ENCODE measurements at regions not wholly inside any gene's neighbourhood (a gene's known extent, or its start where the extent isn't known, plus 50 kb on each side); places are given as distances from the start of the nearest gene placed in this dataset.

GRCh38 chr2:219784178-219784577 is 156.7 kb downstream of the SLC4A3 start:
- no peak overlapping the region for H2AFZ ChIP-seq (ENCODE audit: low read length)
- no peak overlapping the region for H2BK15ac ChIP-seq (ENCODE audit: low read depth, low read length)
- no peak overlapping the region for H3T11ph ChIP-seq (ENCODE audit: low read length)
- no peak for TF ChIP-seq CTCF (conservative IDR thresholded peaks at IDR 0.05)
- H3K27ac Mint-ChIP-seq = no peak overlapping the region
- H3K14ac ChIP-seq (ENCODE audit: insufficient read depth, low read length) = no peak overlapping the region; the same call in 1 of the 2 replicates
- H4K5ac ChIP-seq (ENCODE audit: insufficient read length, low read depth, low read length) = no peak overlapping the region
- H3K56ac ChIP-seq (ENCODE audit: insufficient read length, low read depth, low read length) = no peak overlapping the region
- DNase-seq = no peak
- no peak overlapping the region for H4K91ac ChIP-seq (ENCODE audit: insufficient read length, low read depth, low read length)
- no peaks in the 10 kb centered on the region for H3K27me3 ChIP-seq (ENCODE audit: insufficient read depth, low read length)
- no peaks in the 10 kb centered on the region for H3K79me1 ChIP-seq (ENCODE audit: insufficient read depth, low read depth, low read length, poor library complexity, severe bottlenecking)
- H3K23me2 ChIP-seq (ENCODE audit: insufficient read length, low read depth, low read length, poor library complexity, severe bottlenecking) = no peaks in the 10 kb centered on the region
- no peaks in the 10 kb centered on the region for H4K20me1 ChIP-seq (ENCODE audit: control insufficient read depth, insufficient read depth, insufficient read length)
- no peaks in the 10 kb centered on the region for H3K4me1 ChIP-seq (ENCODE audit: insufficient read depth, low read length)
- WGBS (ENCODE audit: extremely low coverage, insufficient read length, low lambda C conversion rate) = no CpG with 5 or more reads among the region's 6 CpGs
- H3K23ac ChIP-seq (ENCODE audit: insufficient read length, low read depth, low read length) = no peak overlapping the region
- peaks cover 1% of the 10 kb centered on the region for H3K27me3 Mint-ChIP-seq (ENCODE audit: low read depth)
- no peaks in the 10 kb centered on the region for H3K36me3 Mint-ChIP-seq (ENCODE audit: insufficient read depth in 1 of 3, low read depth in 3 of 3)
- H3K27ac ChIP-seq (ENCODE audit: insufficient read length, low read depth, low read length) = no peak overlapping the region
- H3K4me1 Mint-ChIP-seq = peaks cover 4 to 9% of the 10 kb centered on the region in 2 experiments; a peak in 2 of 4 replicates
- no peak overlapping the region for H4K8ac ChIP-seq (replicated peaks; ENCODE audit: insufficient read length, low read depth, low read length)
- no peak overlapping the region for H3K18ac ChIP-seq (ENCODE audit: insufficient read length, low read depth, low read length)
- H3K9me3 Mint-ChIP-seq = no peaks in the 10 kb centered on the region
- H3K4ac ChIP-seq (ENCODE audit: low read depth, low read length) = no peak overlapping the region
- H2BK5ac ChIP-seq (ENCODE audit: insufficient read length, low read length) = no peak overlapping the region
- no peak overlapping the region for H2BK20ac ChIP-seq (ENCODE audit: low read depth, low read length, poor library complexity, severe bottlenecking)
- no peaks in the 10 kb centered on the region for H3K79me2 ChIP-seq (ENCODE audit: insufficient read depth, low read length)
- no peak overlapping the region for H3K4me3 Mint-ChIP-seq
- H2BK12ac ChIP-seq (ENCODE audit: insufficient read length, low read depth, low read length) = no peak overlapping the region
- H3K9ac ChIP-seq (ENCODE audit: extremely low read depth, insufficient read length, low read length) = no peak overlapping the region
- no peak overlapping the region for H2AK5ac ChIP-seq (ENCODE audit: insufficient read length, low read length)
- H3K9me3 ChIP-seq (ENCODE audit: control insufficient read depth, low read depth, low read length) = no peaks in the 10 kb centered on the region
- no peak overlapping the region for H2BK120ac ChIP-seq (ENCODE audit: low read depth, low read length, poor library complexity, severe bottlenecking)
- no peak overlapping the region for H3K4me2 ChIP-seq (ENCODE audit: insufficient read depth, insufficient read length, low read length)
